GM18519 (cell line): ENCODE measurements at regions not wholly inside any gene's neighbourhood (a gene's known extent, or its start where the extent isn't known, plus 50 kb on each side); places are given as distances from the start of the nearest gene placed in this dataset.

Experiments used
- ATAC-seq: cut with Tn5 transposase; IDR thresholded peaks from one replicate; pipeline ENCODE4 v1.9.1; 2021; ENCODE audit warnings: mild to moderate bottlenecking, moderate library complexity; ENCODE audit not compliant: unreplicated experiment, low FRiP score

- ATAC-seq: no peak
Measured at GRCh38 chr3:135458541-135459322, 506.8 kb upstream of the PPP2R3A start.

- no peak for ATAC-seq
Measured at GRCh38 chr3:135460273-135460672, 505.3 kb upstream of the PPP2R3A start.

GRCh38 chr3:135471911-135472310, 493.6 kb upstream of the PPP2R3A start:
- ATAC-seq: no peak

DNA sequence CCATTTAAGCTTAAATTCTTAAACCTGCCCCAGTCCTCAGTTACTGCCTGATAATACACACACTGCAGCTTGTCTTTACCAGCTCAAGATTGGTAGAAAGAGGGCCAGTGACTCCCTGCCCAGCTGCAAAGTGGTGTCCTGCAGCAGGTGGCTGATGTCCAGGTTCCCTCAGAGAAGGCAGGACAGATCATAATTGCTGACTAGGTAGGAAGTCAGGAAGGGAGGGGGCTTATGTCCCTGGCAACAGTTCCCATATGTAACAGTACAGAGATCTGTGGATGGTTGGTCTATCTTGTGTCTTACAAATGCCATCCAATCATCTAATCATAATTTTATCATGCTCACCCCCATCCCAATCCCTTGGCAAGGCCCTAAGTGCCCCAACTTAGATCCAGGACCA, 492.1 kb upstream of the PPP2R3A start:
- no peak for ATAC-seq

GRCh38 chr3:135487261-135487660, 478.3 kb upstream of the PPP2R3A start:
- ATAC-seq: no peak

GRCh38 chr3:135490219-135490915, 475.2 kb upstream of the PPP2R3A start:
- ATAC-seq: no peak

GRCh38 chr3:135491491-135492205, 473.9 kb upstream of the PPP2R3A start:
- no peak for ATAC-seq

- ATAC-seq: no peak
Measured at GRCh38 chr3:135495891-135496290, 469.6 kb upstream of the PPP2R3A start.

GRCh38 chr3:135497979-135498378, 467.5 kb upstream of the PPP2R3A start:
- no peak for ATAC-seq

DNA sequence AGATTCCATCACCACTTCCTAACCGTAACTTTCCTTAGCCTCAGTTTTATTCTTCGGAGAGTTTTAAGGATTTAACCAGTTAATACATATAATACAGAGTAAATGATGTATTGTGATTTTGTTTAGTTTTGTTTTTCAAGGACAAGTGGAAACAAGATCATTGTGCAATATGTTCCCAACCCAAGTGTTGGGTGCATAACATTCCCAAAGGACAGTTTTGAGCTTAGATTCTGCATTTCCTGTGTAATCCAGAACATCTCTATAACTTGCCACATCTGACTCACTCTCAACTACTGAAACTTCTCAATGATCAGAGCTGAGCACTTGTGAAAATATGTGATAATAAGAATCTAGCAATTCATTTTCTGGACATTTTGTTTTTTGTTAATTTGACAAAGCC, 466.1 kb upstream of the PPP2R3A start:
- ATAC-seq: no peak

GRCh38 chr3:135500034-135500433, 465.5 kb upstream of the PPP2R3A start:
- no peak for ATAC-seq

- no peak for ATAC-seq
Measured at GRCh38 chr3:135503065-135503759, 462.3 kb upstream of the PPP2R3A start.

DNA sequence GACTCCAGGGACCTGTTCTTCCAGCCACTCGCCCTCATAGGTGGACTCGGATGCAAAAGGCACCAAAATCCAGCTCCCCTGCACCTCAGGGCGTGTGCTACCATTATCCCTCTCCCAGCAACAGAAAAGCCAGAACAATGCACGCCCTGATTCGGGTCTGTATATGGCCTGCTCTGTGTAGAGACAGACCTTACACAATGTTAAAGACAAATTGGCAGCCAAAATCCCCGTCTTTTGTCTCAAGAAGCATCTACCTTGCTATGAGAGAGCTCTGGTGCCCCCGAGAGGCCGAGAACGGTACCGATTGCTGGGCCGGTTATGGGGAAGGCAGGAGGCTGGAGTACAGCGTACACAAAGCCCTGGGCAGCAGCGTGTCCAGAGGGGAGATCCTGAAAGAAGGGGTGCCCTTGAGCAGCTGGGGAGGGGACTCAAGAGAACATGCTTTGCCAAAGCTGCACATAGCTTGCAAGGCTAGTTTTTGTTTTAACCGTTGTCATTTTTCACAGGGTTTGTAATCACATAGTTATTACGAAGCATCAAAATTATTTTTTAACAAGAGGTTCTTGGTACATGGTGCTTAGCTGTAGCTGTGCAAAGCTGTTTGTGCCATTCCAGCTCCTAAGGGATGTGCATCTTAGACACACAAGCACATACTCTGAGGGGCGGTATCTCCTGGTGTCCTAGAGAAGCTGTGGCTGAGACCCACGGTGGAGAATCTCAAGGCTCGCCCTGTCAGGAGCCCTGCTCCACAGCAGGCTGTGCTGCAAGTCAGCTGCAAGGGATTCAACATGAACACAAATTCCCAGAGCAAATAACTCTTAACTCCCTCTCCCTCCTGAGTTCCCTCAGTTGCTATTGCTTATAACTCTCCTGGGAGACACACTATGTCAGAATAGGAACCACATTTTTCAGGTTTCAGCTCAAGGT, 461.5 kb upstream of the PPP2R3A start:
- no peak for ATAC-seq

DNA sequence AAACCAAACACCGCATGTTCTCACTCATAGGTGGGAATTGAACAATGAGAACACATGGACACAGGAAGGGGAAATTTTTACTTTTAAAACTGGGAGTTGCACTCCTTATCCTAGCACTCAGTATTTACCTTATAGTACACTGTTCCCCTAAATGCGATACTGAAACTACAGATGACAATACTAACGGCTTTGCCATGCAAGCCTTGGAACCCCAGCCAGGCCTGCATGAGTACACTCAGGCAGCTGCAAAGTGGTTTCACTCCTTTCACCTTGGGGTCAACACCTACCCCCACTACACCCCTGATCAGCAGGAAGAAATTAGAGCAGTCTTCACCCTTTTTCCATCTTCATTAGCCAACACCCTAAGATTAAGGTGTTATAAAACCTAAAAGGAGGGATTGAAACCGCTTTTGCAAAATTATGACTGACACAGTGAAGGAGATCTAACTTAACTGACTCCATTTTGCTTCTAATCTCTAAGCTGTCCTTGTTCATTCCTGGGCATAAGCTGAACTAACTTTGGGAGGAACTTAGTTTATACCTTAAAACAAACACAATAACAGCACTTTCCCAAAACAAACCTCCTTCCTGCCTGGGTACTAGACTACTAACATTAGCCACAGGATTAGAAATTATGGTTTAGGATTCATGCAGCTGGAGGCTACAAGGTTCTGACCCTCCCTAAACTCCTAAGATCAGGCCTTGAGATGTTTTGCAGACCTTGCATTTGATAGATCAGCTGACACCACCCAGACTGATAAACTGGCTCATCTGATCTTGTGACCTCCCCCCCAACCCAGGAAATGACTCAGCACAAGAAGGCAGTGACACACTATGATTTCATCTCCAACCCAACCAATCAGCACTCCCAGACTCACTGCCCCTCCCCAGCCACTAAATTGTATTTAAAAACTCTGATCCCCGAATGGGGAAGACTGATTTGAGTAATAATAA, 452.1 kb upstream of the PPP2R3A start:
- no peak for ATAC-seq

- no peak for ATAC-seq
Measured at GRCh38 chr3:135514060-135514448, 451.5 kb upstream of the PPP2R3A start.

- no peak for ATAC-seq
Measured at GRCh38 chr3:135516143-135516542, 449.4 kb upstream of the PPP2R3A start.

DNA sequence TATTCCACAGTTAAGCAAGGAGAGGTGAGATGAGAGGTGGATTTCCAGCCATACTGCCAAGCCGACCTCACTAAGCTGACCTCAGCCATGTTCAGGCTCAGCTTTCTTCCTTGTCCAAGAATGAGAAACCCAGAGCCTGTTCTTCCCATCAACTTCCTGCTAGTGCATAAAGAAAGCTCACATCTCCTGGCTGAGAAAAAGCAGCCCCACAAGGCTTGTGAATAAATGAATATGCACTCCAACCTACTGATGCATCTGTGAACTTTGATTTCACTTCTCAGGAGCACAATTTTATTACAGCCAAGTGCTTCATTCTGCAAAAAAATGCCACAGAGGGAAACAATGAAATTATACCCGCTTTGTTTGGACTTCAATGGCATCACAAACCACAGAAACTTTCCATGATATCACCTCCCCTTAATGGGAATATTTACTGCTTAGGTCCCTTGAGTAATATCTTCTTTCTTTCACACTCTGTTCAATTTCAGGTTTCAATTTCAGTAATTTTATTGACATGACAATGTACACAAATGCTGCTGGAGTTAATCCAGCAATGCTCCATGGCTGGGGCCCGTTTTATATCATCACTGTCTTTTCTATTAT, 437.0 kb upstream of the PPP2R3A start:
- ATAC-seq: no peak

DNA sequence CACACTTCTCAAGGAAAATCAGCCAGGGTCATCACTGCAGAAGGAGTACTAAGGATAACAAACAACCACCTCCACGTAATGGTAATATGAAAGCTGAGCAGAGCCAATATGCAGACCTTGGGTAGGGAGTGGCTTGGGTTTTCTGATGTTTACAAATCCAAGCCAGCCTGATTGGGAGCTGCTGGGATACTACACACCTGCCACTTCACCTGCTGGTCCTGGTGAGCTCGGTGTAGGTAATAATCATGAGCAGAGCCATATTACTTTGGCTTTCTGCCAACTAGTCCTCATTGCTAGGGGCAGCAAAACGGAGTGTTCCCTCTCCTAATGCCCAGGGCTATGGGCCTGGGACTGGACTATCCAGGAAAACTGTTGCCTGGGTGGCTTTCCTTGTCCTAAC, 433.5 kb upstream of the PPP2R3A start:
- no peak for ATAC-seq
